Prostate gland (tissue), 2 donors: ENCODE measurements at regions not wholly inside any gene's neighbourhood (a gene's known extent, or its start where the extent isn't known, plus 50 kb on each side); places are given as distances from the start of the nearest gene placed in this dataset.

Experiments
- CTCF ChIP-seq, 4 experiments: fragments of 200-600 bp in 2 of 4; fragments of 450-650 bp in 2 of 4; sonication (generic) in 2 of 4; IDR thresholded peaks; 1 replicate in 3 of 4; 2 replicates in 1 of 4; pipeline ENCODE4 v1.5.1; 2016 to 2019; ENCODE audit warnings: antibody characterized with exemption in 4 of 4, mild to moderate bottlenecking in 2 of 4, moderate library complexity in 2 of 4
- POLR2A ChIP-seq: fragments of 450-650 bp; IDR thresholded peaks from one replicate; pipeline ENCODE4 v1.6.1; 2016; ENCODE audit warnings: antibody characterized with exemption, mild to moderate bottlenecking
- POLR2AphosphoS5 ChIP-seq: sonication (generic); formaldehyde crosslinking; IDR thresholded peaks from one replicate; pipeline ENCODE4 v1.6.1; 2017; ENCODE audit warnings: antibody characterized with exemption

GRCh38 chr4:167359711-167360110 lies 125.4 kb upstream of the SPOCK3 start:
- TF ChIP-seq CTCF (IDR thresholded peaks at IDR 0.05), result no peak
- no peak for TF ChIP-seq POLR2A
- TF ChIP-seq POLR2AphosphoS5, result no peak
